SK-N-SH (cell line): ENCODE measurements at regions not wholly inside any gene's neighbourhood (a gene's known extent, or its start where the extent isn't known, plus 50 kb on each side); places are given as distances from the start of the nearest gene placed in this dataset.

Experiments used
- CTCF ChIA-PET: fragments of 300-600, 350-600 bp; formaldehyde crosslinking; extraction: SDS; loops from one replicate; lab custom pipeline; 2021; lab: Yijun Ruan, JAX
- POLR2A ChIA-PET: fragments of 350-600 bp; sonication (Branson Sonifier 250); formaldehyde crosslinking; extraction: SDS; loops from one replicate; lab custom pipeline; 2020; ENCODE audit warnings: antibody characterized with exemption, inconsistent platforms; lab: Yijun Ruan, JAX
- DNase-seq: peaks from one replicate; pipeline ENCODE4 v3.0.0; 2012
- H2AFZ ChIP-seq: fragments of 200-600 bp; sonication (generic); 2 replicates; pipeline ENCODE4 v1.8.1; 2016; ENCODE audit warnings: antibody characterized with exemption, mild to moderate bottlenecking, low read depth
- H3F3A ChIP-seq: fragments of 200-600 bp; sonication (generic); replicated peaks from 2 replicates; pipeline ENCODE3; 2016; ENCODE audit warnings: antibody characterized with exemption, mild to moderate bottlenecking; ENCODE audit not compliant: insufficient read depth
- H3K27ac ChIP-seq, 2 experiments: fragments of 200-500 bp in 1 of 2; fragments of 200-600 bp in 1 of 2; sonication (Bioruptor generic) in 1 of 2; sonication (generic), shearing (Covaris generic) in 1 of 2; 2 replicates each; pipeline versions ENCODE4 v1.5.1 to v1.6.1; 2014 to 2016; ENCODE audit warnings: low read depth in 2 of 2, inconsistent platforms in 1 of 2, low read length in 1 of 2, mild to moderate bottlenecking in 1 of 2, mixed read lengths in 1 of 2
- H3K27me3 ChIP-seq: fragments of 200-600 bp; sonication (generic), shearing (Covaris generic); 2 replicates; pipeline ENCODE4 v1.6.1; 2016; ENCODE audit warnings: mixed run types; ENCODE audit not compliant: insufficient read depth
- H3K36me3 ChIP-seq, 2 experiments: fragments of 200-500 bp in 1 of 2; fragments of 200-600 bp in 1 of 2; sonication (Bioruptor generic) in 1 of 2; sonication (generic) in 1 of 2; replicated peaks in 1 of 2; 2 replicates each; pipeline versions ENCODE3 to v1.5.1; 2014 to 2016; ENCODE audit warnings: low read length in 1 of 2, mild to moderate bottlenecking in 1 of 2; ENCODE audit not compliant: insufficient read depth in 2 of 2, control insufficient read depth in 1 of 2
- H3K4me1 ChIP-seq, 2 experiments: fragments of 200-500 bp in 1 of 2; fragments of 200-600 bp in 1 of 2; sonication (Bioruptor generic) in 1 of 2; sonication (generic), shearing (Covaris generic) in 1 of 2; 2 replicates each; pipeline versions ENCODE4 v1.5.1 to v1.6.1; 2014 to 2016; ENCODE audit warnings: low read depth in 1 of 2, low read length in 1 of 2, mixed run types in 1 of 2; ENCODE audit not compliant: insufficient read depth in 2 of 2, control insufficient read depth in 1 of 2
- H3K4me2 ChIP-seq: fragments of 200-600 bp; sonication (generic), shearing (Covaris generic); 2 replicates; pipeline ENCODE4 v1.6.1; 2017; ENCODE audit warnings: mixed run types
- H3K4me3 ChIP-seq, 2 experiments: fragments of 200-500 bp in 1 of 2; fragments of 200-600 bp in 1 of 2; sonication (Bioruptor generic) in 1 of 2; sonication (generic), shearing (Covaris generic) in 1 of 2; 2 replicates each; pipeline versions ENCODE4 v1.5.1 to v1.8.1; 2014 to 2016; ENCODE audit warnings: low read depth in 2 of 2, inconsistent platforms in 1 of 2, low read length in 1 of 2, mild to moderate bottlenecking in 1 of 2, mixed read lengths in 1 of 2, moderate library complexity in 1 of 2
- H3K79me2 ChIP-seq: fragments of 200-600 bp; sonication (generic); 2 replicates; pipeline ENCODE4 v1.8.1; 2017; ENCODE audit warnings: mild to moderate bottlenecking; ENCODE audit not compliant: insufficient read depth
- H3K9ac ChIP-seq: fragments of 200-600 bp; sonication (generic); 2 replicates; pipeline ENCODE4 v1.6.1; 2017; ENCODE audit warnings: mixed run types
- H3K9me2 ChIP-seq: fragments of 200-600 bp; sonication (generic); 2 replicates; pipeline ENCODE4 v1.6.1; 2017; ENCODE audit warnings: mixed run types
- H3K9me3 ChIP-seq: fragments of 200-600 bp; sonication (generic); 2 replicates; pipeline ENCODE4 v1.6.1; 2017; ENCODE audit warnings: mixed run types, mild to moderate bottlenecking, moderate library complexity
- H4K20me1 ChIP-seq: fragments of 200-600 bp; sonication (generic); 2 replicates; pipeline ENCODE4 v1.6.1; 2017; ENCODE audit warnings: mild to moderate bottlenecking, mixed run types; ENCODE audit not compliant: insufficient read depth
- CHD2 ChIP-seq: fragments of 150-350 bp; IDR thresholded peaks from 2 replicates; pipeline ENCODE4 v1.6.1; 2018; ENCODE audit warnings: low read length; ENCODE audit not compliant: partially characterized antibody
- EP300 ChIP-seq, 2 experiments: IDR thresholded peaks; 2 replicates each; pipeline versions ENCODE4 v1.4.0 to v1.6.1; 2012; ENCODE audit warnings: borderline replicate concordance in 1 of 2, low read depth in 1 of 2, low read length in 1 of 2
- FOSL2 ChIP-seq: IDR thresholded peaks from 2 replicates; pipeline ENCODE4 v1.4.0; 2012; ENCODE audit warnings: low read depth, mild to moderate bottlenecking, moderate library complexity, borderline replicate concordance
- FOXJ3 ChIP-seq: sonication (generic); formaldehyde crosslinking; IDR thresholded peaks from 2 replicates; pipeline ENCODE4 v1.5.1; 2020; ENCODE audit warnings: mild to moderate bottlenecking, missing genetic modification reagents
- GABPA ChIP-seq: IDR thresholded peaks from 2 replicates; pipeline ENCODE4 v1.4.0; 2012; ENCODE audit warnings: low read depth, mild to moderate bottlenecking
- GATA2 ChIP-seq: sonication (generic); formaldehyde crosslinking; IDR thresholded peaks from 2 replicates; pipeline ENCODE4 v1.5.0; 2020; ENCODE audit warnings: mild to moderate bottlenecking, missing genetic modification reagents
- JUND ChIP-seq: IDR thresholded peaks from 2 replicates; pipeline ENCODE4 v1.4.0; 2012
- MEF2A ChIP-seq: IDR thresholded peaks from 2 replicates; pipeline ENCODE4 v1.4.0; 2012; ENCODE audit warnings: low read depth, borderline replicate concordance
- MXI1 ChIP-seq: IDR thresholded peaks from 2 replicates; pipeline ENCODE4 v1.6.1; 2012; ENCODE audit warnings: mild to moderate bottlenecking, low read depth, low read length, improper control_type of control experiment
- NFIC ChIP-seq: IDR thresholded peaks from 2 replicates; pipeline ENCODE4 v1.4.0; 2012; ENCODE audit warnings: borderline replicate concordance
- RCOR1 ChIP-seq: fragments of 150-350 bp; IDR thresholded peaks from 2 replicates; pipeline ENCODE4 v1.6.1; 2017; ENCODE audit warnings: antibody characterized with exemption, low read length
- REST ChIP-seq: IDR thresholded peaks from 2 replicates; pipeline ENCODE4 v1.6.1; 2012; ENCODE audit warnings: mild to moderate bottlenecking, low read depth, low read length, moderate library complexity
- RFX5 ChIP-seq: IDR thresholded peaks from 2 replicates; pipeline ENCODE4 v1.6.1; 2012; ENCODE audit warnings: mild to moderate bottlenecking, improper control_type of control experiment, low read length
- SIN3A ChIP-seq: IDR thresholded peaks from 2 replicates; pipeline ENCODE4 v1.6.1; 2012; ENCODE audit warnings: low read depth, mild to moderate bottlenecking, low read length, moderate library complexity, borderline replicate concordance
- SMC3 ChIP-seq: IDR thresholded peaks from 2 replicates; pipeline ENCODE4 v1.6.1; 2012; ENCODE audit warnings: low read depth, low read length, improper control_type of control experiment
- TAF1 ChIP-seq: IDR thresholded peaks from 2 replicates; pipeline ENCODE4 v1.6.1; 2012; ENCODE audit warnings: low read depth, mild to moderate bottlenecking, low read length, moderate library complexity, borderline replicate concordance
- YY1 ChIP-seq: IDR thresholded peaks from 2 replicates; pipeline ENCODE4 v1.4.0; 2012; ENCODE audit warnings: low read depth, mild to moderate bottlenecking
- WGBS: methylation state at CpG from one replicate; pipeline ENCODE4 v1.1.6; 2017; ENCODE audit warnings: low lambda C conversion rate; 5-methylcytosine and 5-hydroxymethylcytosine counted together
- TF ChIP-seq, protein P1 (sequence below): fragments of 200-600 bp; sonication (generic); IDR thresholded peaks from 2 replicates; pipeline ENCODE4 v1.6.1; 2017; ENCODE audit warnings: antibody characterized with exemption, mild to moderate bottlenecking, moderate library complexity
- TF ChIP-seq, protein P2 (sequence below): IDR thresholded peaks from 2 replicates; pipeline ENCODE4; 2012

- TF ChIP-seq, protein P1, sequence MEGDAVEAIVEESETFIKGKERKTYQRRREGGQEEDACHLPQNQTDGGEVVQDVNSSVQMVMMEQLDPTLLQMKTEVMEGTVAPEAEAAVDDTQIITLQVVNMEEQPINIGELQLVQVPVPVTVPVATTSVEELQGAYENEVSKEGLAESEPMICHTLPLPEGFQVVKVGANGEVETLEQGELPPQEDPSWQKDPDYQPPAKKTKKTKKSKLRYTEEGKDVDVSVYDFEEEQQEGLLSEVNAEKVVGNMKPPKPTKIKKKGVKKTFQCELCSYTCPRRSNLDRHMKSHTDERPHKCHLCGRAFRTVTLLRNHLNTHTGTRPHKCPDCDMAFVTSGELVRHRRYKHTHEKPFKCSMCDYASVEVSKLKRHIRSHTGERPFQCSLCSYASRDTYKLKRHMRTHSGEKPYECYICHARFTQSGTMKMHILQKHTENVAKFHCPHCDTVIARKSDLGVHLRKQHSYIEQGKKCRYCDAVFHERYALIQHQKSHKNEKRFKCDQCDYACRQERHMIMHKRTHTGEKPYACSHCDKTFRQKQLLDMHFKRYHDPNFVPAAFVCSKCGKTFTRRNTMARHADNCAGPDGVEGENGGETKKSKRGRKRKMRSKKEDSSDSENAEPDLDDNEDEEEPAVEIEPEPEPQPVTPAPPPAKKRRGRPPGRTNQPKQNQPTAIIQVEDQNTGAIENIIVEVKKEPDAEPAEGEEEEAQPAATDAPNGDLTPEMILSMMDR = peak; percentile 22; the same call in 1 of the 2 replicates
- peak; percentile 71; the same call in 1 of the 2 replicates for TF ChIP-seq SMC3
- no peak for TF ChIP-seq FOSL2
- TF ChIP-seq, protein P2, sequence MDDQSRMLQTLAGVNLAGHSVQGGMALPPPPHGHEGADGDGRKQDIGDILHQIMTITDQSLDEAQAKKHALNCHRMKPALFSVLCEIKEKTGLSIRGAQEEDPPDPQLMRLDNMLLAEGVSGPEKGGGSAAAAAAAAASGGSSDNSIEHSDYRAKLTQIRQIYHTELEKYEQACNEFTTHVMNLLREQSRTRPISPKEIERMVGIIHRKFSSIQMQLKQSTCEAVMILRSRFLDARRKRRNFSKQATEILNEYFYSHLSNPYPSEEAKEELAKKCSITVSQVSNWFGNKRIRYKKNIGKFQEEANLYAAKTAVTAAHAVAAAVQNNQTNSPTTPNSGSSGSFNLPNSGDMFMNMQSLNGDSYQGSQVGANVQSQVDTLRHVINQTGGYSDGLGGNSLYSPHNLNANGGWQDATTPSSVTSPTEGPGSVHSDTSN = no peak
- no peak for TF ChIP-seq REST
- TF ChIP-seq TAF1 = no peak
- no peak for TF ChIP-seq CHD2
- TF ChIP-seq MEF2A = no peak
- TF ChIP-seq GABPA = no peak
- no peak for TF ChIP-seq RFX5
- TF ChIP-seq SIN3A = no peak
- TF ChIP-seq RCOR1 = no peak
- TF ChIP-seq YY1 = no peak
- no peak for TF ChIP-seq GATA2 (CRISPR knock-in tag)
- TF ChIP-seq, all 33 proteins: peak for 3
Measured at GRCh38 chr11:15327786-15328231, 213.1 kb downstream of the INSC start (continued).

GRCh38 chr11:15333407-15333806 is 218.7 kb downstream of the INSC start:
- no peak overlapping the region for H3K9ac ChIP-seq
- H3K4me2 ChIP-seq = no peak overlapping the region
- POLR2A ChIA-PET = interaction anchor here (1.0 kb wide), 1 partner anchor 289 kb away, joined by 3 read pairs; no protein-coding TSS in a partner anchor
- H3K9me3 ChIP-seq = no peaks in the 10 kb centered on the region
- no peaks in the 10 kb centered on the region for H4K20me1 ChIP-seq
- H3K27ac ChIP-seq = peak overlapping the region in 1 of 2 experiments; percentile 69; a peak in 2 of 4 replicates
- H3K36me3 ChIP-seq = no peaks in the 10 kb centered on the region
- no peak overlapping the region for H3K4me3 ChIP-seq
- CTCF ChIA-PET = interaction anchor here (0.6 to 2.5 kb wide), 4 partner anchors 22 to 634 kb away, joined by 3 to 15 read pairs (median 3); no protein-coding TSS in a partner anchor
- peaks cover 0 to 16% of the 10 kb centered on the region in 2 experiments; a peak in 2 of 4 replicates for H3K4me1 ChIP-seq
- H3K27me3 ChIP-seq = no peaks in the 10 kb centered on the region
- DNase-seq = peak; percentile 52
- H3K79me2 ChIP-seq = no peaks in the 10 kb centered on the region
- H3F3A ChIP-seq = no peaks in the 10 kb centered on the region
- H2AFZ ChIP-seq = no peak overlapping the region
- WGBS = 0% methylated on average over 1 of the region's 1 CpG
- no peaks in the 10 kb centered on the region for H3K9me2 ChIP-seq
- TF ChIP-seq, protein P1 = no peak
- TF ChIP-seq GATA2 (CRISPR knock-in tag) (peak; percentile 88), MXI1 (no peak), RCOR1 (peak; percentile 98), TAF1 (no peak), MEF2A (no peak), CHD2 (peak; percentile 53), EP300 (IDR thresholded peaks at IDR 0.05; ENCODE audit: borderline replicate concordance in 1 of 2, low read depth in 1 of 2, low read length in 1 of 2) (peak in 1 of 2 experiments; percentile 77; a peak in 2 of 4 replicates), SIN3A (no peak), FOXJ3 (peak; percentile 59; the same call in 1 of the 2 replicates), JUND (no peak), NFIC (no peak)
- TF ChIP-seq, protein P2 = no peak
